Adrenal gland (tissue), 5 donors: ENCODE measurements at regions not wholly inside any gene's neighbourhood (a gene's known extent, or its start where the extent isn't known, plus 50 kb on each side); places are given as distances from the start of the nearest gene placed in this dataset.

Source experiments
- CTCF ChIP-seq, 6 experiments: fragments of 450-650 bp in 4 of 6; fragments of 200-600 bp in 2 of 6; sonication (generic) in 1 of 6; IDR thresholded peaks; 1 replicate in 5 of 6; 2 replicates in 1 of 6; pipeline versions ENCODE4 v1.5.1 to v1.8.0; 2016 to 2021; ENCODE audit warnings: antibody characterized with exemption in 6 of 6, mild to moderate bottlenecking in 2 of 6, moderate library complexity in 1 of 6
- POLR2A ChIP-seq, 2 donors: fragments of 450-650 bp; IDR thresholded peaks; one replicate each; pipeline ENCODE4 v1.6.1; 2017; ENCODE audit warnings: antibody characterized with exemption in 2 of 2, mild to moderate bottlenecking in 2 of 2, moderate library complexity in 1 of 2
- donor health status: DM: no; HTN: no; CAD: no.

DNA sequence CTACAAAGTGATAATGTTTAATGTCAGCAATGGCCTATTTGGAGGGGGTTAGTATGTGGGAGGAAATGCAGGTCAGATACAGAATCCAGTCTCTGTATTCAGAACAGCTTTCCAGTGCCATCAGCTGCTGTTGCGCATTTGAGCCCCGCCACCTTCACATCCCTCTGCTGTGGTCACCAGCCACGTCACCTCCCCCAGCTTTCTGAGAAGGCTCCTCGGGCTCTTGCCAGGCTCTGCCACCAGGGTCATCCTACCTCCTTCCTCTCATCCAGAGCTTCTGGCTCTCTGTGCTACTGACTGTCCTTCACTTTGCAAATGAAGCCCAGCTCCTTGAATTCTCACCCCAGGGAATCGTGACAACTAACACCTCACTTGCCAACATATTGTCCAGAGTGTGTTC is 138.8 kb downstream of the PIK3R1 start:
- no peak for TF ChIP-seq POLR2A (IDR thresholded peaks at IDR 0.05)
- TF ChIP-seq CTCF (IDR thresholded peaks at IDR 0.05), result no peak
